Esophagus muscularis mucosa (tissue), 4 donors: ENCODE measurements at regions not wholly inside any gene's neighbourhood (a gene's known extent, or its start where the extent isn't known, plus 50 kb on each side); places are given as distances from the start of the nearest gene placed in this dataset.

Source experiments
- CTCF ChIP-seq, 3 experiments: fragments of 200-600 bp in 2 of 3; fragments of 450-650 bp in 1 of 3; sonication (generic) in 2 of 3; IDR thresholded peaks; one replicate each; pipeline ENCODE4 v1.5.1; 2017 to 2019; ENCODE audit warnings: antibody characterized with exemption in 3 of 3, mild to moderate bottlenecking in 2 of 3, moderate library complexity in 1 of 3
- EP300 ChIP-seq: sonication (generic); formaldehyde crosslinking; IDR thresholded peaks from one replicate; pipeline ENCODE4 v1.6.1; 2017; ENCODE audit warnings: antibody characterized with exemption
- POLR2A ChIP-seq: fragments of 450-650 bp; IDR thresholded peaks from one replicate; pipeline ENCODE4 v1.6.1; 2017; ENCODE audit warnings: antibody characterized with exemption, moderate library complexity, mild to moderate bottlenecking, low read depth
- POLR2AphosphoS5 ChIP-seq, 2 donors: sonication (generic); formaldehyde crosslinking; IDR thresholded peaks; one replicate each; pipeline ENCODE4 v1.6.1; 2017; ENCODE audit warnings: antibody characterized with exemption in 2 of 2

GRCh38 chr5:63573380-63573779 lies 388.9 kb downstream of the HTR1A start:
- no peak for TF ChIP-seq CTCF (IDR thresholded peaks at IDR 0.05)
- no peak for TF ChIP-seq POLR2A
- TF ChIP-seq EP300 = no peak
- no peak for TF ChIP-seq POLR2AphosphoS5 (IDR thresholded peaks at IDR 0.05)
